ENCODE measurements at regions not wholly inside any gene's neighbourhood (a gene's known extent, or its start where the extent isn't known, plus 50 kb on each side); places are given as distances from the start of the nearest gene placed in this dataset.
"Not testable (repeated sequence)": the region's sequence is repeated elsewhere in the genome, so short reads cannot be mapped to it uniquely, and the experiment has no call there.

DNA sequence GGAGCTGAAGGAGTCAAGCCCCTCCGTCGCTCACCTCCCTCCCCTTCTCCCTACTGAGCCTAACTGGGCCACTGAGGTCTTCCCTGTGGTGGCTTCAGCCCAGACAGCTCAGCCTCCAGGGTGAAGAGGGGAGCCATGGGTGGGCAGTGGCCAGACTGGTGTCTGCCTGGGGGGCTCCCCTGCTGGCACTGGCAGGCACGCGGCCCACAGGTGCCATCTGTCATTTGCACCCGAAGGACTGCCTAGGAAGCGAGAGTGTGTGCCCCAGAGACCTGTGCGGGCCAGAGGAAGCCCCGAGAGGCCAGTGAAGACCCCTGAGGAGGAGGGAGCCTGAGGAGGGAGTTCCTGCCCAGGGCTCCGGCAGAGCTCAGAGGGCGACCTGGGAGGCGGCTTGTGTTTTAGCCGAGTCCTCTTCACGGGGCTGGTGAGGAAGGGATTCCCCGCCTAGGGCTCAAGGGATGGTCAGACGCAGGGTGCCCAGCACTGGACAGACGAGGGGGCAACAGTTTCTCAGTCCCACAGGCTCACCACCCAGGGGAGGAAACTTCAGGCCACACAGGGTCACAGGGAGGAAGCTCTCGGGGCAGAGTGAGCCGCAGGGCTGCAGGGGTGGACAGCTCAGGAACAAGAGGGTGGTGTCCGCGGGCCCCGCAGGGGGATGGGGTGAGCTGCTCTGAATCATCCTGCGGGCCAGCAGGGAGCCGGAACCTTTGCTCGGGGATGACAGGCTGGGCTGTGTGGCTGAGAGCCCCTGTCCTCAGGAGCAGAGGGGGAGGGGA, 76.2 kb upstream of the PPP2R2D start:
- DNase-seq: no peak

- no peak for DNase-seq
These were observed 75.5 kb upstream of the PPP2R2D start for GRCh38 chr10:131825150-131825848.

GRCh38 chr10:131825960-131826650, 74.7 kb upstream of the PPP2R2D start:
- no peak for DNase-seq

- no peak for DNase-seq
These were observed 71.5 kb upstream of the PPP2R2D start for GRCh38 chr10:131829156-131829930.

DNA sequence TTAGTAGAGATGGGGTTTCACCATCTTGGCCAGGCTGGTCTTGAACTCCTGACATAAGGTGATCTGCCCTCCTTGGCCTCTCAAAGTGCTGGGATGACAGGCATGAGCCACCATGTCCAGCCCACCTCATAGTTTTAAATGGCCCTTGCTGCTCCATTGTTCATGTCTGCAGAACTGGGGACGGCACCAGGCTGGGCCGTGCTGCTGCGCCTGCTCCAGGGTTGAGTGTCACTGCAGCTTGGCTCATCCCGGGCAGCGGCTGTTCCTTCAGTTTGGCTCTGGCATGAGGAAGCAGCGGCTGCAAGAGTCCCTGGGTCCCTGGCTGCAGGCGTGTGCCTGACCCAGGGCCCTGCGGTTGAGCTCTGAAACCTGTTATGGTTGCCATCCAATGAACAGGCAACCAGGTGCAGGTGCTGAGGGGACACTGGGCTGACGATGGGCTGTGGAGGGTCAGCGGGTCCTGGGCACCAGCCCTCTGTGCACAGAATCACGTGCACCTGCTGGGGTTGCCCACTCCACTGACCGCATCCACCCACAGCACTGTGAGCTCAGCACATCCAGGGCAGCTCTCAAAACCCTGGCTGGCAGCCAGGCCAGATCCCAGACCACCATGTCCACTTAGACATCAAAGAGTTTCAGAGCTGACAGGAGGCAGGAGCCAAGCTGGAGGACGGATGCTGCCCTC, 70.2 kb upstream of the PPP2R2D start:
- no peak for DNase-seq

GRCh38 chr10:131831561-131831960, 69.2 kb upstream of the PPP2R2D start:
- no peak for DNase-seq

GRCh38 chr10:131832056-131832685, 68.6 kb upstream of the PPP2R2D start:
- DNase-seq: no peak

DNA sequence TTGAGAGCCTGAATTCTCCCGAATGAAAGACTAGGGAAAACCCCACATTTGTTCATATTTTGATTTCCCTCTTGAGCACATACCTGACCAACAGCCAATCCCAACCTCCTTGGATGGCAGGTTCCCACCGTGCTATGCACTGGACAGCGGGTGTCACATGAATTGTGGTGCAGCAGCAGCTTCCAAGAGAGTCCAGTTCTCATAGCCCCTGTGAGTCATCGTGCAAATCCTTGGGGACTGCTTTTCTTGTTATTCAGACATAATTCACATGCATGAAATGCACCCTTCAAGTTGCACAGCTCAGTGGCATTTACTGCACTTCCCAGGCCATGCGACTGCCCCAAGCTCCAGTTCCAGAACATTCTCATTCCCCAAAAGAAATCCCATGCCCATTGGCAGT, 67.8 kb upstream of the PPP2R2D start:
- DNase-seq: no peak

DNA sequence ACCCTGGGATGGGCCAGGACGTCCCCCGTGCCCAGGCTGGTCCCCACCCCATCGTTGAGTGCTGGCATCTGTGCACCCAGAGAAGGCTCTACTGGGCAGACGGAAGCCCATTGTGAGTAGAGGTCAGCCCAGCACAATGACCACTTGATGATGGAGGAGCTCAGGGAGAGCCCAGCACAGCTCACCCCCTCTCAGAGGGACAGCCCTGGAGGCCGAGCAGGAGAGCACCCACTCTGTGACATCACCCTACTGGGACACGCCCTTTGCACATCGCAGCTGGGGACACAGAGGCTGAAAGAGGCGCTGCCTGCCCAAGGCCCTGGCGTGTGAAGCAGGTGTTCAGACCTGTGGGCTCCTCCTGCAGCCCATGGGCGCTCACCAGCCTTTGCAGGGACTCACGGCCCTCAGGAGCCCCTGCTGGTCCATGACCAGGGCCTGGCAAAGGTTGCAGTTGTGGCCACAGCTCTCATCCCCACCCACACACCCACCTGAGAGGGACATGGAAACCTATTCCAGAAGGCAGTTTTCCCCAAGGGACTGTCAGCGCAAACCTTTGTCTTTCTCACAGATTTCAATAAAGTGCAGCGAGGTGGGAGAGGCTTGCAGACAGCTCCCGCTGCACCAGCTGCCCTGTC, 67.2 kb upstream of the PPP2R2D start:
- no peak for DNase-seq

- no peak for DNase-seq
These were observed 66.5 kb upstream of the PPP2R2D start for GRCh38 chr10:131834152-131834810.

GRCh38 chr10:131838966-131839742, 61.7 kb upstream of the PPP2R2D start:
- DNase-seq: no peak

GRCh38 chr10:131839880-131840787, 60.7 kb upstream of the PPP2R2D start:
- DNase-seq: not testable (repeated sequence)

GRCh38 chr10:131840788-131841118, 60.1 kb upstream of the PPP2R2D start:
- no peak for DNase-seq

DNA sequence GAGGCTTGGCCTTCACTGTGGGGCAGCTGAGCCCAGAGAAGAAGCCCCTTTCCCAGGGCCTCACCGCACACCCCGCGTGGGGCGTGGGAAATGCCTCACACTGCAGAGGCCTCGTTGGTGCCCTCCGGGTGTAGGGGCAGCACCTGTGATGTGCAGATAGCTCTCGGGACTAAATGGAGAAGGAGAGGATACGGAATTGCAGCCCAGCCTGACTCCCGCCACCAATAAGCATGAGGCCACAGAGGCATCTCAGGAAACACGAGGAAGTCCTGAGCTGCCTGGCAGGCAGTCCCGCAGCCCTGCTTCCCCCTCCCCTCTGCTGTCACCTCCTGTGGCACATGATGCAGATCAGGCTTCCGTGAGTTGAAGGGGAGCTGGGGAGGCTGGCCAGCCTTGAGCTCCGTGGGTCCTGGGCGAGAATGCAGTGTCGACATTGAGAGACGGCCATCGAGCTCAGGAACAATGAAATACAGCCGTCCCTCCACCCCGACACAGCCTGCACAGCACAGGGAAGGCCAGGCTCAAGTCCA, 59.6 kb upstream of the PPP2R2D start:
- no peak for DNase-seq

- DNase-seq: no peak
These were observed 59.1 kb upstream of the PPP2R2D start for GRCh38 chr10:131841661-131842139.

DNA sequence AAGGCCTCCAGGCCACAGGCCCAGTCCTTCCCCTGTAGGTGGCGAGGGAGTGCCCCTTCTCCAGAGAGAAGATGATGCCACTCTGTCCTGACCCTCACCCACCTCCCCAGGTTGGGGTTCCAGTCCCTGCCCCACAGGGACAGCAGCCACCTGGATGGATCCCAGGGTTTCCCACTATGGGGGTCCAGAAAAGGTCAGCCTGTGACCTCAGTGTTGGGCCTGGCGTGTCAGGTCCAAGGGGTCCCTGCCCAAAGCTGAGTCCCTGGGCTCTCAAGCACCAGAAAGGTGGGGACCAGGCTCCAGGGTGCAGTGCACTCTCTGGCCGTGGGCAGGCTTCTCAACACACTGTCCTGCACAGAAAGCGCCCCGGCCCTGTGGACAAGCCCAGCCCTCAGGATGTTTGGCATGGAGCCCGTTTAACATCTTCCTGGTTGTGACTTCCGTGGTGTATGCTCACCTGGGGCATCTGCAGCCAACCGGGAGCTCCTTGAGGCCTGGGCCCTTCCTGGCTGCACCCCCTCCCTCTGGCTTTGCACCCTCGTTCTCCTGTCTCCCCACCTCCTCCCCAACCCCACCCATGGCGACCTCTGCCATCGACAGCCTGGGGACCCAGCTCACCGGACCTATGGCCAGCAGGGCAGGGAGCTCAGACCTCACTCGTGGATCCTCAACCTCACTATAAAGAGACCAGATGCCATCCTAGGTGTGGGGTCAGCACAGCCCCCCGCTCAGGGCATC, 58.3 kb upstream of the PPP2R2D start:
- no peak for DNase-seq

DNA sequence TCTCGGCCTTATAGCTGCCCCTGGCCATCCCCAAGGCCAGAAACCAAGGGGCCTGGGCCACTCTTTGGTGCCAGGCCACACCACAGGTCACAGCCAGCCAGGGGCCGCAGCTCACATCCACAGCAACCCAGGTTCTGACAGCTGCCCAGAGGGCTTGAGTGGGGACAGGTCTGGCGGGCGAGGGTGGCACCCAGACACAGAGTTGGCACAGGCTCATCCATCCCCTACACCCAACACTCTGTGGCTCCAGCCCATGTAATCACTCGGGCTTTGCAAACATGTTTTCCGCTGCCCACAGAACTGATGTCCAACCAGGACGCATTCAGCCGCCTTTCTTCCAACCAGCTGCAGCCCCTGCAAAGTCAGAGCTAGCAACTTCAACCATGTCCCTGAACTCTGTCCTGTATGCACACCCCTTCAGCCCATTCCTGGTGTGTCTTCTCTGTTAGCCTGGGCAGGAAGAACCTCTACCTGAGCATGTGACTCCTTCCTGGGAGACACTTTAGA, 57.7 kb upstream of the PPP2R2D start:
- no peak for DNase-seq

DNA sequence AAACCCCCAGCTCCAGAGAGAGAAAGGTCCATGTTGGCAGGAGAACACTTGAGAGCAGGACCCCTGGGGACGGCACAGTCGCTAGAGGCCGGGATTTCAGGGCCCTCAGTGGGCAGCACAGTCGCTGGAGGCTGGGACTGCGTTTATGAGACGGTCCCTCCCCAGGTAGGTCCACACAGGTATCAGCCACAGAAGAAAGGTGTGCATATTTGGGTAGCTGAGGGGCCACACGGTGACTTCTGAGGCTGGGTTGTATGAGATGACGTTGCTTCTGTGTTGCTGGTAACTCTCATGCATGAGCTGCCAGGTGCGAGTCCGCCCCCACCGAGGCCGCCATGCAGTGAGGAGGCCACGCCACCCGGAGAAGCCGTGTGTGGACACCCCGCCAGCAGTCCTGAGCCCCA, 56.9 kb upstream of the PPP2R2D start:
- no peak for DNase-seq
